ENCODE measurements at regions not wholly inside any gene's neighbourhood (a gene's known extent, or its start where the extent isn't known, plus 50 kb on each side); places are given as distances from the start of the nearest gene placed in this dataset.

DNA sequence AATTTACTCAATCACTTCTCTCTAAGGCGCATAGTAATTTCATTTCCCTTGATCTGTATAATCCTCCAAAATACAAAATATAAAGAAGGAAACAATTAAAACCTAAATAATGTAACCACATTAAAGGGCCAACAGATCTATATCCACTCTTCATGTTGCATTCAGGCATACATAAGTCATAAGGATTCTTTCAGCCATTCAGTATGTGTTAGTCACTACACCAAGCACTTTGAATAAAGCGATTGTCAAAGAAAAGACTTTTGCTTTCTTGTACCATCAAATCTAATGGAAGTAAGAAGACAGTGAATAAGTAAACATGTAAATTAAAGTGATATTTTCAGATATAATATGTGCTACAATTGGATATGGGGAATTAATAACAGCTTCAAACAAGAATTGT lies 569.2 kb upstream of the PTPRD start:
- TF ChIP-seq SUZ12 (IDR thresholded peaks at IDR 0.05; ENCODE audit: extremely low read depth, insufficient read depth, insufficient read length) (no peak), ZNF274 (IDR thresholded peaks at IDR 0.05; ENCODE audit: low read depth, low read length) (no peak), YY1 (IDR thresholded peaks at IDR 0.05; ENCODE audit: insufficient read depth, insufficient read length) (no peak)
